H1 (cell line): ENCODE measurements at regions not wholly inside any gene's neighbourhood (a gene's known extent, or its start where the extent isn't known, plus 50 kb on each side); places are given as distances from the start of the nearest gene placed in this dataset.

ENCODE experiments used
- CTCF ChIA-PET: fragments of 300-600 bp; sonication (Branson Sonifier 250); formaldehyde crosslinking; loops from one replicate; lab custom pipeline; 2021; ENCODE audit not compliant: partially characterized antibody; lab: Charles Lee
- POLR2A ChIA-PET: fragments of 300-600 bp; sonication (Branson Sonifier 250); formaldehyde crosslinking; loops from one replicate; lab custom pipeline; 2021; ENCODE audit warnings: inconsistent platforms; ENCODE audit not compliant: partially characterized antibody; lab: Charles Lee
- DNase-seq, 2 experiments: peaks; one replicate each; pipeline versions ENCODE4 v3.0.0 to v3.0.0-alpha.2; 2010 to 2022; ENCODE audit warnings: low spot score in 2 of 2, low read depth in 1 of 2, mixed read lengths in 1 of 2
- FAIRE-seq: peaks from 2 replicates; lab custom pipeline; 2011; peaks lifted over from hg19 to GRCh38; lab: Jason Lieb, UNC
- H2AFZ ChIP-seq: 2 replicates; pipeline ENCODE4 v1.8.1; 2012; ENCODE audit warnings: low read length, inconsistent platforms
- H2AK5ac ChIP-seq: 2 replicates; pipeline ENCODE4 v1.6.1; 2013; ENCODE audit warnings: low read depth, low read length
- H2BK120ac ChIP-seq: replicated peaks from 2 replicates; pipeline ENCODE3; 2013; ENCODE audit warnings: low read depth, low read length, inconsistent platforms
- H2BK12ac ChIP-seq: 2 replicates; pipeline ENCODE4 v1.6.1; 2013; ENCODE audit warnings: low read depth, low read length
- H2BK15ac ChIP-seq: 2 replicates; pipeline ENCODE4 v1.6.1; 2013; ENCODE audit warnings: low read length
- H2BK20ac ChIP-seq: 2 replicates; pipeline ENCODE4 v1.6.1; 2013; ENCODE audit warnings: low read length
- H2BK5ac ChIP-seq: 2 replicates; pipeline ENCODE4 v1.6.1; 2013; ENCODE audit warnings: low read depth, low read length
- H3K14ac ChIP-seq: 2 replicates; pipeline ENCODE4 v1.6.1; 2013; ENCODE audit warnings: inconsistent platforms; ENCODE audit not compliant: insufficient read length
- H3K18ac ChIP-seq: 2 replicates; pipeline ENCODE4 v1.6.1; 2013; ENCODE audit warnings: low read length; ENCODE audit errors: extremely low read depth
- H3K23ac ChIP-seq: 2 replicates; pipeline ENCODE4 v1.6.1; 2013; ENCODE audit warnings: inconsistent platforms; ENCODE audit not compliant: insufficient read length
- H3K23me2 ChIP-seq: 2 replicates; pipeline ENCODE4 v1.6.1; 2013; ENCODE audit warnings: low read depth, low read length
- H3K27ac ChIP-seq: 2 replicates; pipeline ENCODE4 v1.6.1; 2011; ENCODE audit warnings: low read depth, low read length, inconsistent platforms
- H3K27me3 ChIP-seq, 4 experiments: replicated peaks in 1 of 4; 1 replicate in 1 of 4; 2 replicates in 3 of 4; pipeline versions ENCODE4 v1.6.1 to v1.8.1; 2011 to 2013; ENCODE audit warnings: low read length in 3 of 4, mild to moderate bottlenecking in 3 of 4, inconsistent platforms in 2 of 4, mixed read lengths in 2 of 4, moderate library complexity in 1 of 4; ENCODE audit not compliant: control insufficient read depth in 3 of 4, insufficient read depth in 3 of 4; ENCODE audit errors: extremely low read depth in 1 of 4
- H3K36me3 ChIP-seq, 4 experiments: 2 replicates each; pipeline versions ENCODE4 v1.6.1 to v1.8.1; 2011 to 2013; ENCODE audit warnings: mild to moderate bottlenecking in 4 of 4, low read length in 3 of 4, moderate library complexity in 2 of 4, control low read depth in 1 of 4, inconsistent platforms in 1 of 4; ENCODE audit not compliant: insufficient read depth in 4 of 4, control insufficient read depth in 2 of 4
- H3K4ac ChIP-seq: replicated peaks from 2 replicates; pipeline ENCODE3; 2013; ENCODE audit warnings: low read length, low read depth, mixed read lengths, inconsistent platforms; ENCODE audit not compliant: insufficient read length
- H3K4me1 ChIP-seq, 4 experiments: replicated peaks in 1 of 4; 1 replicate in 1 of 4; 2 replicates in 3 of 4; pipeline versions ENCODE4 v1.6.1 to v1.8.1; 2011 to 2013; ENCODE audit warnings: low read length in 3 of 4, inconsistent platforms in 2 of 4, mixed read lengths in 1 of 4; ENCODE audit not compliant: insufficient read depth in 4 of 4, control insufficient read depth in 3 of 4
- H3K4me2 ChIP-seq, 2 experiments: 2 replicates each; pipeline versions ENCODE4 v1.6.1 to v1.8.1; 2011 to 2013; ENCODE audit warnings: low read depth in 2 of 2, low read length in 2 of 2, control low read depth in 1 of 2, inconsistent platforms in 1 of 2, mild to moderate bottlenecking in 1 of 2; ENCODE audit not compliant: insufficient read depth in 1 of 2
- H3K4me3 ChIP-seq, 4 experiments: fragments of 200-600, 300-600 bp in 1 of 4; sonication (generic), shearing (Covaris generic), sonication (Bioruptor Twin) in 1 of 4; 2 replicates each; pipeline versions ENCODE4 v1.5.1 to v1.8.1; 2011 to 2016; ENCODE audit warnings: low read length in 4 of 4, low read depth in 3 of 4, control low read depth in 2 of 4, inconsistent platforms in 2 of 4, mild to moderate bottlenecking in 2 of 4, mixed read lengths in 1 of 4, moderate library complexity in 1 of 4; ENCODE audit not compliant: insufficient read depth in 2 of 4; ENCODE audit errors: extremely low read depth in 1 of 4
- H3K56ac ChIP-seq: replicated peaks from 2 replicates; pipeline ENCODE3; 2013; ENCODE audit warnings: low read depth, mild to moderate bottlenecking, mixed read lengths, low read length, inconsistent platforms; ENCODE audit not compliant: insufficient read length
- H3K79me1 ChIP-seq: 2 replicates; pipeline ENCODE4 v1.6.1; 2013; ENCODE audit warnings: low read depth, low read length, control low read depth
- H3K79me2 ChIP-seq, 2 experiments: 2 replicates each; pipeline versions ENCODE4 v1.6.1 to v1.8.1; 2012 to 2013; ENCODE audit warnings: low read length in 2 of 2, mild to moderate bottlenecking in 2 of 2, inconsistent platforms in 1 of 2; ENCODE audit not compliant: insufficient read depth in 2 of 2, control insufficient read depth in 1 of 2
- H3K9ac ChIP-seq, 4 experiments: replicated peaks in 1 of 4; 1 replicate in 1 of 4; 2 replicates in 3 of 4; pipeline versions ENCODE4 v1.6.1 to v1.8.1; 2011 to 2013; ENCODE audit warnings: low read depth in 3 of 4, low read length in 3 of 4, control low read depth in 2 of 4, mild to moderate bottlenecking in 2 of 4, moderate library complexity in 2 of 4, inconsistent platforms in 1 of 4; ENCODE audit errors: extremely low read depth in 1 of 4
- H3K9me3 ChIP-seq, 2 experiments: 2 replicates each; pipeline versions ENCODE4 v1.6.1 to v1.8.1; 2012 to 2013; ENCODE audit warnings: mild to moderate bottlenecking in 2 of 2, moderate library complexity in 2 of 2, control low read depth in 1 of 2, inconsistent platforms in 1 of 2, low read depth in 1 of 2, low read length in 1 of 2, mixed read lengths in 1 of 2; ENCODE audit not compliant: insufficient read depth in 2 of 2
- H4K20me1 ChIP-seq, 2 experiments: replicated peaks in 1 of 2; 2 replicates each; pipeline versions ENCODE3 to v1.8.1; 2011 to 2013; ENCODE audit warnings: inconsistent platforms in 2 of 2, low read length in 2 of 2, mild to moderate bottlenecking in 1 of 2; ENCODE audit not compliant: insufficient read depth in 2 of 2, control insufficient read depth in 1 of 2
- H4K5ac ChIP-seq: 2 replicates; pipeline ENCODE4 v1.6.1; 2013; ENCODE audit warnings: low read length, low read depth, mixed read lengths, inconsistent platforms; ENCODE audit not compliant: insufficient read length
- H4K8ac ChIP-seq: 2 replicates; pipeline ENCODE4 v1.8.0; 2013; ENCODE audit warnings: mild to moderate bottlenecking, moderate library complexity, low read length, inconsistent platforms; ENCODE audit not compliant: insufficient read depth; ENCODE audit errors: extremely low read depth
- H4K91ac ChIP-seq: replicated peaks from 2 replicates; pipeline ENCODE3; 2013; ENCODE audit warnings: low read length, mixed read lengths, inconsistent platforms; ENCODE audit not compliant: insufficient read length
- BACH1 ChIP-seq: IDR thresholded peaks from 2 replicates; pipeline ENCODE4 v1.6.1; 2012; ENCODE audit warnings: low read length, improper control_type of control experiment
- CTBP2 ChIP-seq: IDR thresholded peaks from 2 replicates; pipeline ENCODE4 v1.7.0; 2011; ENCODE audit warnings: borderline replicate concordance, mild to moderate bottlenecking, moderate library complexity, mixed read lengths, low read length; ENCODE audit not compliant: insufficient read depth, insufficient read length
- CTCF ChIP-seq, 3 experiments: IDR thresholded peaks; 1 replicate in 2 of 3; 2 replicates in 1 of 3; pipeline versions ENCODE4 v1.5.1 to v1.6.1; 2011; ENCODE audit warnings: low read length in 3 of 3, mild to moderate bottlenecking in 3 of 3, inconsistent platforms in 2 of 3, low read depth in 1 of 3, moderate library complexity in 1 of 3; ENCODE audit not compliant: insufficient read depth in 1 of 3; ENCODE audit errors: control extremely low read depth in 1 of 3
- EGR1 ChIP-seq: IDR thresholded peaks from 2 replicates; pipeline ENCODE4 v1.6.1; 2011; ENCODE audit warnings: low read depth, low read length, borderline replicate concordance
- EZH2 ChIP-seq: fragments of 200-600 bp; sonication (generic); IDR thresholded peaks from 2 replicates; pipeline ENCODE4 v1.7.1; 2012; ENCODE audit warnings: low read depth, mild to moderate bottlenecking, moderate library complexity, low read length, inconsistent platforms; ENCODE audit not compliant: severe bottlenecking
- GTF2F1 ChIP-seq: IDR thresholded peaks from 2 replicates; pipeline ENCODE4 v1.6.1; 2012; ENCODE audit warnings: low read depth, low read length, improper control_type of control experiment, borderline replicate concordance
- KDM5A ChIP-seq: fragments of 200-600 bp; IDR thresholded peaks from 2 replicates; pipeline ENCODE4 v1.7.1; 2012; ENCODE audit warnings: mild to moderate bottlenecking, low read length, inconsistent platforms, mixed read lengths
- RNF2 ChIP-seq: fragments of 200-900, 300-1000 bp; sonication (generic); IDR thresholded peaks from 2 replicates; pipeline ENCODE4 v1.7.1; 2016; ENCODE audit warnings: borderline replicate concordance, low read depth, mild to moderate bottlenecking, antibody characterized with exemption, low read length; ENCODE audit not compliant: poor library complexity, severe bottlenecking; ENCODE audit errors: missing control alignments
- SIX5 ChIP-seq: IDR thresholded peaks from 2 replicates; pipeline ENCODE4 v1.6.1; 2011; ENCODE audit warnings: mild to moderate bottlenecking, low read depth, low read length
- SP1 ChIP-seq: IDR thresholded peaks from 2 replicates; pipeline ENCODE4 v1.6.1; 2011; ENCODE audit warnings: low read depth, low read length
- TCF12 ChIP-seq: IDR thresholded peaks from 2 replicates; pipeline ENCODE4 v1.6.1; 2011; ENCODE audit warnings: low read depth, mild to moderate bottlenecking, low read length
- WGBS, 2 experiments: shearing (Covaris generic) in 1 of 2; methylation state at CpG; one replicate each; pipeline versions ENCODE4 v1.1.6 to v1.1.7; 2013 to 2015; ENCODE audit warnings: low lambda C conversion rate in 2 of 2, mixed read lengths in 2 of 2, inconsistent platforms in 1 of 2, low coverage in 1 of 2, missing lambda C conversion rate in 1 of 2; ENCODE audit not compliant: insufficient replicate concordance in 2 of 2, insufficient coverage in 1 of 2, insufficient read length in 1 of 2; ENCODE audit errors: extremely low coverage in 1 of 2, missing lambda C conversion rate in 1 of 2; 5-methylcytosine and 5-hydroxymethylcytosine counted together

GRCh38 chr6:40075056-40075590 is 140.9 kb upstream of the MOCS1 start:
- Histone ChIP-seq H4K20me1 (no peaks in the 10 kb centered on the region), H3K79me1 (no peaks in the 10 kb centered on the region), H2BK20ac (no peak overlapping the region), H4K91ac (no peak overlapping the region), H3K56ac (no peak overlapping the region), H2BK120ac (no peak overlapping the region), H4K8ac (no peak overlapping the region), H3K4me3 (no peak overlapping the region), H3K18ac (no peak overlapping the region), H3K4ac (no peak overlapping the region), H2BK12ac (no peak overlapping the region), H3K36me3 (no peaks in the 10 kb centered on the region), H3K23ac (no peak overlapping the region), H3K4me1 (no peaks in the 10 kb centered on the region), H3K9me3 (no peaks in the 10 kb centered on the region), H2BK15ac (no peak overlapping the region), H4K5ac (no peak overlapping the region), H3K23me2 (no peaks in the 10 kb centered on the region; the same call in 1 of the 2 replicates), H3K9ac (no peak overlapping the region), H3K4me2 (no peak overlapping the region), H2BK5ac (no peak overlapping the region), H3K79me2 (no peaks in the 10 kb centered on the region), H3K27ac (no peak overlapping the region), H2AK5ac (no peak overlapping the region), H3K27me3 (no peaks in the 10 kb centered on the region), H2AFZ (no peak overlapping the region), H3K14ac (no peak overlapping the region)
- ChIA-PET CTCF (interaction anchor here (2.3 kb wide), 1 partner anchor 9 kb away, joined by 5 read pairs; no protein-coding TSS in a partner anchor), POLR2A (no interaction called here)
- 84% methylated on average over 1 of the region's 1 CpG; no CpG with 5 or more reads in 1 of the 2 experiments for WGBS, 2 experiments
- DNase-seq: no peak
- no peak for FAIRE-seq
- no peak for TF ChIP-seq RNF2
- no peak for TF ChIP-seq KDM5A
- TF ChIP-seq SP1: no peak
- TF ChIP-seq GTF2F1: no peak
- TF ChIP-seq CTCF (IDR thresholded peaks at IDR 0.05; ENCODE audit: control extremely low read depth in 1 of 3, insufficient read depth in 1 of 3, low read depth in 1 of 3, low read length in 3 of 3): no peak
- TF ChIP-seq BACH1: no peak
- no peak for TF ChIP-seq CTBP2
- TF ChIP-seq EZH2: no peak
- no peak for TF ChIP-seq SIX5
- TF ChIP-seq TCF12: no peak
- no peak for TF ChIP-seq EGR1
